22Rv1 (cell line): ENCODE measurements at regions not wholly inside any gene's neighbourhood (a gene's known extent, or its start where the extent isn't known, plus 50 kb on each side); places are given as distances from the start of the nearest gene placed in this dataset.

Experiments used
- H3K27ac ChIP-seq: fragments of 450-650 bp; 2 replicates; pipeline ENCODE4 v1.5.1; 2017
- ZFX ChIP-seq: fragments of 450-650 bp; IDR thresholded peaks from 2 replicates; pipeline ENCODE4 v1.6.1; 2017; ENCODE audit warnings: antibody characterized with exemption, borderline replicate concordance
- TF ChIP-seq, protein P1 (sequence below): fragments of 450-650 bp; IDR thresholded peaks from 2 replicates; pipeline ENCODE4 v1.5.1; 2017; ENCODE audit warnings: mild to moderate bottlenecking

DNA sequence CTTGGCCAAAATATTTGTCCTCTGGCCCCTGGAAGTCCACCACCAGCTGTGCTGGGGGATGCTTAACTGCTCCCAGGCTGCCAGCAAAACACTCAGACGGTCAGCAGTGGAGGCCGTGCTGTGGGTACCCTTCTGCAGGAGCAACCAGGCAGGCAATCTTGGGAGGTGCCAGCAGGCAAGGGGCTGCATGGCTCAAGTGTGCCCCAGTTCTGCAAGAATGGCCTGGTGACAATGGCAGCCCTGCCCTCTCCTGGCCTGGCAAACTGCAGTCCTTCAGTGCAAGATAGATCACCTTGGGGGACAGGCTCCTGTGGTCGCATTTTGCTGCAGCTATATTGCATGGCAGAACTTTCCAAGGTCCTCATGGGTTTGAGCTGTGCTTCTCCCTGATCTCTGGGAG lies 728.3 kb downstream of the TMTC2 start:
- H3K27ac ChIP-seq: no peak overlapping the region

DNA sequence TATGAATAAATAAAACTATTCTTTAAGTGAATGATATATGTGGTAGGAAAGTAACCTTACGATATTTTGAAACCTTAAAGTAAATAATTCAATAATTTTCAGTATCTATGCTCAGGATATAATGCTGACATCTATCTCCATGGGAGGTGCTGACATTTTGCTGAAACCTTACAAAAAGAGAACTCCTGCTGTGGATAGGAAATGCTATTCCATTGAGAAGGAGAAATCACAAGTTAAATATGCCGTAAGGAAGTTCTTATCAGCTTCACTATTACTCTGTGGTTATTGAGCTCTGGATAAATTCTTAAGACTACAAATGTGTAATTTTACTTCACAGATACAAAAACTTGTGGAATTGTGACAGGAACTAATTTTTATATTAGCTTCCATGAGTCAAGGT lies 722.1 kb downstream of the TMTC2 start:
- no peak overlapping the region for H3K27ac ChIP-seq
- TF ChIP-seq ZFX: no peak
- TF ChIP-seq, protein P1, sequence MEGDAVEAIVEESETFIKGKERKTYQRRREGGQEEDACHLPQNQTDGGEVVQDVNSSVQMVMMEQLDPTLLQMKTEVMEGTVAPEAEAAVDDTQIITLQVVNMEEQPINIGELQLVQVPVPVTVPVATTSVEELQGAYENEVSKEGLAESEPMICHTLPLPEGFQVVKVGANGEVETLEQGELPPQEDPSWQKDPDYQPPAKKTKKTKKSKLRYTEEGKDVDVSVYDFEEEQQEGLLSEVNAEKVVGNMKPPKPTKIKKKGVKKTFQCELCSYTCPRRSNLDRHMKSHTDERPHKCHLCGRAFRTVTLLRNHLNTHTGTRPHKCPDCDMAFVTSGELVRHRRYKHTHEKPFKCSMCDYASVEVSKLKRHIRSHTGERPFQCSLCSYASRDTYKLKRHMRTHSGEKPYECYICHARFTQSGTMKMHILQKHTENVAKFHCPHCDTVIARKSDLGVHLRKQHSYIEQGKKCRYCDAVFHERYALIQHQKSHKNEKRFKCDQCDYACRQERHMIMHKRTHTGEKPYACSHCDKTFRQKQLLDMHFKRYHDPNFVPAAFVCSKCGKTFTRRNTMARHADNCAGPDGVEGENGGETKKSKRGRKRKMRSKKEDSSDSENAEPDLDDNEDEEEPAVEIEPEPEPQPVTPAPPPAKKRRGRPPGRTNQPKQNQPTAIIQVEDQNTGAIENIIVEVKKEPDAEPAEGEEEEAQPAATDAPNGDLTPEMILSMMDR: no peak

More for the DNA sequence above, 728.3 kb downstream of the TMTC2 start:
- no peak for TF ChIP-seq ZFX
- TF ChIP-seq, protein P1: no peak

DNA sequence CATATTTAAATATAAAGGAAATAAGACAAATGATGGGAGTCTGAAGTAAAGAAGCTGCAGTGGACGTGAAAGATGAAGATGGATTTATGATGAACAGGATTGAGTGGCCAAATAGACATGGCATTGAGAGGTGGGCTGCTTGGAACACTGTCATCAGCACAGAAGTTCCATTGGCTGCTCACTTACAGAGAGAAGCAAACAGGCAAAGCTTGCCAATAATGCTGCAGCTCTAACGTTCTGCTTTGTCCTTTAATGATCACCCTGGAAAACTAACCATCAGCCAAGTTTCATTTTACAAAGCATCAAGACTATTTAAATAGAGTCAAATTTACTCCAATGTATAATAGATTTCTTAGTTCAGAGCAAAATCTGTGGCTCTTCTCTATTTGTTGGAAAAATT lies 721.4 kb downstream of the TMTC2 start:
- no peak overlapping the region for H3K27ac ChIP-seq
- TF ChIP-seq, protein P1: no peak

DNA sequence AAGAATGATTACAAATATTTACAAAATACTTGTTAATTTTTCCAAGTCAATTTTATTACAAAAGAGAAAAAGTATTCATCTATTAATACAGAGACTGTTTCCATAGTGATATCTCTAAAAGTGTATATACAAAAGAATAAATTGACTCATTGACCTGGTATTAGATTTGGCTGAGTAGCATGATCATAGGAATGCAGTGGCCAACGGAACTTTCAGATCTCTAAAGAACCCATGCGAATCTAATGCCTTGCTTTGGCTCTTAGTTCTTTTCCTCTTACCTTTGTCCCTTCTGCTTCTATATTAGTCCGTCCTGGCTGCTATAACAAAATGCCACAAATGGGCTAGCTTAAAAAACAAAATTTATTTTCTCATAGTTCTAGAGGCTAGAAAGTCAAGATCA lies 717.8 kb downstream of the TMTC2 start:
- H3K27ac ChIP-seq: no peak overlapping the region
- no peak for TF ChIP-seq ZFX
- TF ChIP-seq, protein P1: no peak

DNA sequence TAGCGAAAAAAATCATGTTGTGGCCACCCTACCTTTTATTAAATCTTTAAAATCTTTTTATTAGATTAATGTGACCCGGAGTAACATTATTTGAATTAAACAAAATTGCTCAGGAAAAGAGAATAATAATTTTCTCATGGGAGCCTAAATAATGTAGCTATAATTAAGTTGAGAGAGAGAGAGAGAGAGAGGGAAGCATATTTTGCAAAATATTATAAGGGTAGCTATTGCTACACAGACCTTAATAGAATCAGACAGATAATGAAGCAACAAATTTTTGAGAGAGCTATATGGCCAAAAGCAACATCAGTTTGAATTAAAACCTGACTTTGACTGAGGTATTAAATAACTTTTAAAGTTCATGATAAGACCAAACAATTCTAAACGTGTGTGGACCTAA lies 703.5 kb downstream of the TMTC2 start:
- no peak overlapping the region for H3K27ac ChIP-seq
- TF ChIP-seq, protein P1: no peak
- TF ChIP-seq ZFX: no peak

DNA sequence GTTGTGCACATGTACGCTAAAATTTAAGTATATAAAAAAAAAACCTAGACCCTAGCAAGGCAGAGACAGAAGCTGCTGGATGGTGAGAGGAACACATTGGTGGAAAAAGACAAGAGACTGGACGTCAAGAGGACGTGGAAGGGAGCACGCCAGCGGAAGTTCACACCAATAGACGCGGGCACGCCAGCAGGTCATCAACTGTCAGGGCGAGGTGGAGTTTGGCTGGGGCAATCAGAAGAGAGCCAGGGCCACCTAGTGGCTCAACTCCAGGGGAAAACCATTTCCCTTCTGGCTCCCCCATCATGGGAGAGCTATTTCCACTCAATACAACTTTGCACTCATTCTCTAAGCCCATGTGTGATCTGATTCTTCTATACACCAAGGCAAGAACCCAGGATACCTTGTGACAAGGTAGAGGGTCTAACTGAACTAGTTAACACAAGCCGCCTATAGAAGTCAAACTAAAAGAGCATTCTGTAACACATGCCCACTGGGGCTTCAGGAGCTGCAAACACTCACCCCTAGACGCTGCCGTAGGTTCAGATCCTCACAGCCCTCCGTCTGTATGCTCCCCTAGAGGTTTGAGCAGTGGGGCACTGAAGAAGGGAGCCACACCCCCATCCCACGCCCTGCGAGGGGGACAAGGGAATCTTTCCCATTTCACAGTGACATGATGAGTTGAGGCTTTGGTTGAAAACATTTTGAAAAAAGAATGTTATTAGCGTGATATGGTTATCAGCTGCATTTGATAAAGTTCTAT lies 702.7 kb downstream of the TMTC2 start:
- TF ChIP-seq, protein P1: peak; percentile 53
- TF ChIP-seq ZFX: no peak

DNA sequence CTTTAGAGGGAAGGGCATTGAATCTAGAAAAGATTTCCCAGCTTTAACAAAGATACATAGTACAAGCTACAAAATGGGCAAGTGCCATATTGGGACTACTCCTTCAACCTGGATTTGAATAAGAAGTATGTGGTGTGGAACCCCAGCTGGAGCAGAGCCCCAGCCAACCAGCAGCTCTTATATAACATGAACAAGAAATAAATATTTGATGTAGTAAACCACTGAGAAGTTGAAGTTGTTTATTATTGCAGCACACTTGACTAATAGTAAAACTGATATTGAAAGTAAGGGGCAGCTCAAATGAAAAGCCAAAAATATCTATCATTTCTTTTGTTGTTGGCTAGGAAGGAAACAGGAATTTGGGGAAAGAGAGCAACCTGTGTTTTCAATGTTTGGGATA lies 701.8 kb downstream of the TMTC2 start:
- TF ChIP-seq, protein P1: no peak
- no peak for TF ChIP-seq ZFX
- H3K27ac ChIP-seq: no peak overlapping the region

More for the DNA sequence above, 702.7 kb downstream of the TMTC2 start:
- no peak overlapping the region for H3K27ac ChIP-seq
